ENCODE measurements at regions not wholly inside any gene's neighbourhood (a gene's known extent, or its start where the extent isn't known, plus 50 kb on each side); places are given as distances from the start of the nearest gene placed in this dataset.

GRCh38 chr3:59341459-59341858, 291.6 kb upstream of the CFAP20DC start:
- CTCF ChIA-PET: no interaction called here
- H3K27ac ChIP-seq (ENCODE audit: low read depth, low read length, poor library complexity, severe bottlenecking): no peak overlapping the region
- no TSS peak for BruUV-seq (replicated peaks)

GRCh38 chr3:59339818-59340217, 290.0 kb upstream of the CFAP20DC start:
- Histone ChIP-seq H3K9me3 (ENCODE audit: low read depth, low read length, poor library complexity, severe bottlenecking) (no peaks in the 10 kb centered on the region), H3K27me3 (replicated peaks; ENCODE audit: insufficient read depth, low read depth, low read length, poor library complexity) (no peaks in the 10 kb centered on the region), H3K36me3 (ENCODE audit: insufficient read depth, low read length, poor library complexity, severe bottlenecking) (no peaks in the 10 kb centered on the region), H3K4me1 (ENCODE audit: insufficient read depth, low read length, poor library complexity, severe bottlenecking) (no peaks in the 10 kb centered on the region), H3K27ac (ENCODE audit: low read depth, low read length, poor library complexity, severe bottlenecking) (no peak overlapping the region), H3K4me3 (ENCODE audit: low read depth, low read length, poor library complexity, severe bottlenecking) (no peak overlapping the region)
- no peak for DNase-seq (ENCODE audit: low spot score)
- intact Hi-C loops (cut with micrococcal nuclease; ENCODE audit: unreplicated experiment): no loop called here
- no peak for TF ChIP-seq CTCF (conservative IDR thresholded peaks at IDR 0.05; ENCODE audit: low read depth, low read length)
- TF ChIP-seq EZH2 (IDR thresholded peaks at IDR 0.05; ENCODE audit: borderline replicate concordance, low read depth, low read length, poor library complexity, severe bottlenecking): no peak
- CTCF ChIA-PET: no interaction called here
- POLR2A ChIA-PET (ENCODE audit: low non-redundant PET): no interaction called here
- BruUV-seq (replicated peaks): no TSS peak

More at GRCh38 chr3:59341459-59341858, 291.6 kb upstream of the CFAP20DC start:
- intact Hi-C loops (cut with micrococcal nuclease; ENCODE audit: unreplicated experiment): no loop called here
- no peaks in the 10 kb centered on the region for H3K4me1 ChIP-seq (ENCODE audit: insufficient read depth, low read length, poor library complexity, severe bottlenecking)
- TF ChIP-seq EZH2 (IDR thresholded peaks at IDR 0.05; ENCODE audit: borderline replicate concordance, low read depth, low read length, poor library complexity, severe bottlenecking) (no peak), CTCF (conservative IDR thresholded peaks at IDR 0.05; ENCODE audit: low read depth, low read length) (no peak)
- no peak overlapping the region for H3K4me3 ChIP-seq (ENCODE audit: low read depth, low read length, poor library complexity, severe bottlenecking)
- POLR2A ChIA-PET (ENCODE audit: low non-redundant PET): no interaction called here
- no peaks in the 10 kb centered on the region for H3K27me3 ChIP-seq (replicated peaks; ENCODE audit: insufficient read depth, low read depth, low read length, poor library complexity)
- no peaks in the 10 kb centered on the region for H3K9me3 ChIP-seq (ENCODE audit: low read depth, low read length, poor library complexity, severe bottlenecking)
- no peak for DNase-seq (ENCODE audit: low spot score)
- no peaks in the 10 kb centered on the region for H3K36me3 ChIP-seq (ENCODE audit: insufficient read depth, low read length, poor library complexity, severe bottlenecking)

- no peaks in the 10 kb centered on the region for H3K36me3 ChIP-seq (ENCODE audit: insufficient read depth, low read length, poor library complexity, severe bottlenecking)
- no peaks in the 10 kb centered on the region for H3K4me1 ChIP-seq (ENCODE audit: insufficient read depth, low read length, poor library complexity, severe bottlenecking)
- H3K9me3 ChIP-seq (ENCODE audit: low read depth, low read length, poor library complexity, severe bottlenecking): no peaks in the 10 kb centered on the region
- H3K27ac ChIP-seq (ENCODE audit: low read depth, low read length, poor library complexity, severe bottlenecking): no peak overlapping the region
- BruUV-seq (replicated peaks): no TSS peak
- no peak overlapping the region for H3K4me3 ChIP-seq (ENCODE audit: low read depth, low read length, poor library complexity, severe bottlenecking)
- TF ChIP-seq EZH2 (IDR thresholded peaks at IDR 0.05; ENCODE audit: borderline replicate concordance, low read depth, low read length, poor library complexity, severe bottlenecking) (no peak), CTCF (conservative IDR thresholded peaks at IDR 0.05; ENCODE audit: low read depth, low read length) (no peak)
- POLR2A ChIA-PET (ENCODE audit: low non-redundant PET): no interaction called here
- CTCF ChIA-PET: no interaction called here
- no peaks in the 10 kb centered on the region for H3K27me3 ChIP-seq (replicated peaks; ENCODE audit: insufficient read depth, low read depth, low read length, poor library complexity)
- no peak for DNase-seq (ENCODE audit: low spot score)
- intact Hi-C loops (cut with micrococcal nuclease; ENCODE audit: unreplicated experiment): no loop called here
Measured at GRCh38 chr3:59338934-59339333, 289.1 kb upstream of the CFAP20DC start.
